HG03025 (cell line): ENCODE measurements at regions not wholly inside any gene's neighbourhood (a gene's known extent, or its start where the extent isn't known, plus 50 kb on each side); places are given as distances from the start of the nearest gene placed in this dataset.
"Not testable (repeated sequence)": the region's sequence is repeated elsewhere in the genome, so short reads cannot be mapped to it uniquely, and the experiment has no call there.

Experiments used
- ATAC-seq: cut with Tn5 transposase; IDR thresholded peaks from one replicate; pipeline ENCODE4 v1.9.1; 2021; ENCODE audit warnings: mild to moderate bottlenecking, moderate library complexity; ENCODE audit not compliant: unreplicated experiment, low FRiP score

DNA sequence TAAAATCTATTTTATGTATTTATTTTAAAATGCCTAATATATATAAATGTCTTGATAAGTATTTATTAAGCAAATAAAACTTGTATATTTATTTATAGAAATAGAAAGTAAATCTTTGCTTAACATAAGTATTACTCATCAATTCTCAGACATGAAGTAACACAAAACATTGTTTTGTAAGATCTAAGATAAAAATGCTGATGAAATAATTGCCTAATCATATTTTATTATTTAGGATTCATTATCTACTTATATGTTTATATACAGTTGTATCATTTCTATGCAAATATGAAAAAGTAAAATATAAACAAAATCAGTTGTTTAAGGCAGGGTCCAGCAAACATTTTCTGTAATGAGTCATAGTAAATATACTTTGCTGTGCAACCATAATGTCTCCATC, 507.8 kb upstream of the CNTN5 start:
- ATAC-seq = no peak

DNA sequence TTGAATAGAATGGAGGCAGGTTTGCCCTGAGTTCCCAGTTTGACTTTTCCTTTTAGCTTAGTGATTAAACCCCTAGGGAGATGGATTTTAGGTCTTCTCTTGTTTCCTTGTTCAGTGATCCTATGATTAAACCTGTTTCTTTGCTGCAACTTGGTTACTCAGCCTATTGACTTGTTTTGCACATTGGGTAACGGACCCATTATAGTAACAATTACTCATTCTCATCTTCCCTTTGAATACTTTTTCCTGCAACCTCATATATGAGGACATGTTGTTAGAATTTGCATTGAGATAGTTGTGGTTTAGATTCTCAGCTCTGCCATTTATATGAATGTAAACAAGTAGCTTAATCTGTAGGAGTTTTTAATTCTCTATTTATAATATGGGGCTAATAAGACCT, 489.2 kb upstream of the CNTN5 start:
- ATAC-seq = no peak

DNA sequence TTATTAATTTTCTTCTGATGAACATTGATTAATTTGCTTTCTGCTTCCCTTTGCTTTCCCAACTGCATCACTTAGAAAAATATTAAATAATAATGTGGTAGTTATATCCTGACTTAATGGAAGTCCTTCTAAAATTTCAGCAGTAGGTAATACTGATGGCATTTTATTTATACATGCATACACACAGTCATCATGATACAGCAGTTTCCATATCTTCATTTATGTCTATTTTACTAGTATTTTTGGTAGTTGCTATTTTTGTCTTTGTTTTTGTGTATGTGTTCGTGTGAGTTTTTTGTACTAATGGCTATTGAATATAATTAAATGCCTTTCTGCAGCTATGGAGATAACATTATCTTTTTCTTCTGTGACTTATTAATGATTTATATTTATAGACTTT, 484.7 kb upstream of the CNTN5 start:
- ATAC-seq = no peak

DNA sequence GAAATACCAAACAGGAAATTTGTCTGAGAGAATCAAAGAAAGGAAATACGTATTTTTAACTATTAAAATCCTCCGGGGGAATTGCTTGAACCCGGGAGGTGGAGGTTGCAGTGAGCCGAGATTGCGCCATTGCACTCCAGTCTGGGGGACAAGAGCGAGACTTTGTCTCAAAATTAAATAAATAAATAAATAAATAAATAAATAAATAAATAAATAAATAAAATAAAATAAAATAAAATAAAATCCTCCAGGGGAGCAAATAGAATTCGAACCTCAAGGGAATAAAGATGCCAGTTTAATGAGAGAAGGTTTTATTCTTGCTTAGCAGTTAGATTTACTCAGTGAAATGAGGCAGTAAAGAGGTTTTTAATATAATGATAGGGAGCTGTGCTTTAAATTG, 482.4 kb upstream of the CNTN5 start:
- ATAC-seq = not testable (repeated sequence)

DNA sequence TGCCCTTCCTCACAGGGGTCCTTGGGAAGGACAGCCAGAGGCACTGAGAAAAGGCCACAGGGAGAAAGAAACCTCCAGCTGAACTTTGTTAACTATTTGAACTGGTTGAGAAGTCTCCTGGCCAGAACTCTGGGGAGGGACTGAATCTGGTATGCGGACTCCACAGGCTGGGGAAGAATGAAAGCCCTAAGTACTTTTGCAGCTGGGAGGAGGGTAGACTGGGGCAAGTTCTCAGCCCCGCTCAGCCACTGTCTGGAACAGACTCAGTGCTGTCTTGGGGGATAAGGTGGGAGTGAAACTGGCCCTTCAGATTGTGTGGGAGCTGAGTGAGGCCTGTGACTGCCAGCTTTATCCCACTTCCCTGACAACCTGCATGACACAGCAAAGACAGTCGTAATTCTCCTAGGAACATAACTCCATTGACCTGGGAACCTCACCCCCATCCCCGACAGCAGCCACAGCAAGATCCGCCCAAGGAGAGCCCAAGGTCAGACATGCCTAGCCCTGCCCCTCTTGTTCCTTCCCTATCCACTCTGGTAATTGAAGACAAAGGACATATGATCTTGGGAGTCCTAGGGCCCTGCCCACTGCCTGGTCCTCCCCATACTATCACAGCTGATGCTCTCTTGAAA, 475.1 kb upstream of the CNTN5 start:
- ATAC-seq = no peak

DNA sequence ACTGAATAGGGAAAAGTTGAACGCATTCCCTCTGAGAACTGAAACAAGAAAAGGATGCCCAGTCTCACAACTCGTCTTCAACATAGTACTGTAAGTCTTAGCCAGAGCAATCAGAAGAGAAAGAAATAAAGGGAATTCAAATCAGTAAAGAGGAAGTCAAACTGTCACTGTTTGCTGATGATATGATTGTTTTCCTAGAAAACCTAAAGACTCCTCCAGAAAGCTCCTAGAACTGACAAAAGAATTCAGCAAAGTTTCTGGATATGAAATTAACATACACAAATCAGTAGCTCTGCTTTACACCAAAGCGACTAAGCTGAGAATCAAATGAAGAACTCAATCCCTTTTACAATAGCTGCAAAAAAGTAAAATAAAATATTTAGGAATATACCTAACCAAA, 471.2 kb upstream of the CNTN5 start:
- no peak for ATAC-seq

DNA sequence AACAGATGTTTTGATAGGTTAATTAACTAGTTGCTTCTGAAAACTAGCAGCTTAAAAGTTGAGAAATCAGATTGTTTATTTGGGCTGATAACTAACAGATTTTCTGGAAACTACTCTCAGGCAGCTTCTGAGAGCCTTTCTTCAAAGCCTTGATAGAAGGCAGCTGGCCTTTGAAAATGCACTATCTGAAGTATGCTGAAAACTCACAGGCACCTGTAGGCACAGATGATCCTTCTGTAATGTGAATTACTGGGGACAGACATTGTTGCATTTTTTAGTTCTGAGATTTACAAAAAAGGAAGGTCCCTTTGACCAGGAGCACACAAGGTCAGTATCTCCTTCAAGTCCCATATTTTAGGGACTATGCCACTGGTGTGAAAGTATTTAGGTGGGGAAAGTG, 460.8 kb upstream of the CNTN5 start:
- no peak for ATAC-seq

DNA sequence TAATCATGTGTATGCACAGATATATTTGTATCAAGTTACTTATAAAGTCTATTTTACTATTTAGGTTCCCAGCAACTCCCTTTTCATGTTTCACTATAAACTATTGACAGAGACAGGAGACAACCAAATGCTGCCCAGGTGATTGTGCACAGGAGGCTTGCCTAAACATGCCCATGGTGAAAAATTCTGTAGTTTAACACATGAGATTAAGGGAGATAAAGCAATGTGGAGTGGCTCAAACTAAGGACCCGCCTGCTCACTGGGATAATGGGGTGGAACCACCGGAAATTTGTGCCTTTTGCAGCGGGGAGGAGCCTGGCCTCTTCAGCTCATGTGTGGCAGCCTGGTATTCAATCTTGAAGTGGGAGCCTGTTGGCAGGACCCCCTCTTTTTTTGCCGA, 459.5 kb upstream of the CNTN5 start:
- ATAC-seq = no peak

DNA sequence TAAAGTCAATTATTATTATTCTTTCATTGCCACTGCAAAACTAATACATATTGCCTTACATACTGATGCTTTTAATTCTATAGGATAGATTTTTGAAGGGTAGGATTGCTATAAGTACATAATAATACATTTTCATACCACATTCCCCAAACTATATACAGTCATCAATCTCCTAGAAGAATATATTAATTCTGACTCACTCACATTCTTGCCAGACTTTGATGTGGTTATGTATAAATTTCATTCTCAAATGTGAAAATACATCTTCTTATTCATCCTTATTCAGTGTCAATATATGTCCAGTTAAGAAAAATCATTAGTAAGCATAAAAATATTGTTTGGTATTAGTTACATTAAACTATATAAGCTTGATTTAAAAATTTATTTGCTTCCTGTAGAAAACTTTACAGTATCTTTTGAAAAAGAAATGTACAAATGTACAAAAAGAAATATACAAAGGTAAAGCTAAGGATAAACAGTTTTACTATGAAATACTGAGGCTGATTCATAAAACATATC, 458.8 kb upstream of the CNTN5 start:
- ATAC-seq = no peak

DNA sequence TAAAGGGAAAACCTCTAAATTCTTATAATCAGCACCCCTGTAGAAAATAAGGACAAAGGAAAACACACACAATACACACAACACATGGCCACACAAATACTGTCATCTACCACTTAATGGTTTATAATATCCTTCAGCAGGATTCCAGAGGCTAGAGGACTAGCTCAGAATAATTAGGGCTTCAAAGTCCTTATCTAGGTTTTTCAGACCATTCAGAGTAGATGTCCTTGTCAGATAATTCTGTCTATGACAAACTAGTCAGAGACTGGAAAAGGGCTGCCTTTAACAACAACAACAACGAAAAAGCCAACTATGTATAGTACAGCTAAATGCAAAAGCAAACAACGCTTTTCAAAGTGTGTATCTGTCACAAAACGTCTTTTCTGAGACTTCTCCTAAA, 456.5 kb upstream of the CNTN5 start:
- ATAC-seq = no peak

DNA sequence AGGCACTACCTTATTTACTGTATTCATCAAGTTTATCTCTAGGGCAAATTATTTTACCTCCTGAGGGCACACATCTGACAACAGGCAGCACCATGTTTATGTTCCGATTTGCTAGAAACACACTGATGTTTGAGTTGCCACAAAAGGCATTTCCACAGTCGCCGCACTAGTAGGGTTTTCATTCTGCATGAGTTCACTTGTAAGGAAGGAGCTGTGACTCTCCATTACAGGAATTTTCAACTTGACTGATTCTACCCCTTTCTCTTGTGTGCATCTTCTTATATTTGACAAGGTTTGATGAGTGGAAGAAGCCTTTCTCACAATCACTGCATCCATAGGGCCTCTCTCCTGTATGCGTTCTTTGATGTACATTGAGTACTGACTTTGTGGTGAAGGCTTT, 455.9 kb upstream of the CNTN5 start:
- no peak for ATAC-seq

DNA sequence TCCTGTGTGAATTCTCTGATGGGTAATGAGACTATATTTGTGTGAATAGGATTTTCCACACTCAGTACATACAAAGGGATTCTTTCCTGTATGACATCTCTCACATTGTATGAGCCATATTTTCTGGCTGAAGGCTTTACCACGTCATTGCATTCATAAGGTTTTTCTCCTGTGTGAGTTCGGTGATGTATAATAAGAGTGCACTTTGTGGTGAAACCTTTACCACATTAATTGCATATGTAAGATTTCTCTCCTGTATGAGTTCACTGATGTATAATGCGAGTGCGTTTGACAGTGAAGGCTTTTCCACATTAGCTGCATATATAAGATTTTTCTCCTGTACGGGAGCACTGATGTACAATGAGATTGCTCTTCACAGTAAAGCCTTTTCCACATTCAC, 455.4 kb upstream of the CNTN5 start:
- ATAC-seq = no peak

DNA sequence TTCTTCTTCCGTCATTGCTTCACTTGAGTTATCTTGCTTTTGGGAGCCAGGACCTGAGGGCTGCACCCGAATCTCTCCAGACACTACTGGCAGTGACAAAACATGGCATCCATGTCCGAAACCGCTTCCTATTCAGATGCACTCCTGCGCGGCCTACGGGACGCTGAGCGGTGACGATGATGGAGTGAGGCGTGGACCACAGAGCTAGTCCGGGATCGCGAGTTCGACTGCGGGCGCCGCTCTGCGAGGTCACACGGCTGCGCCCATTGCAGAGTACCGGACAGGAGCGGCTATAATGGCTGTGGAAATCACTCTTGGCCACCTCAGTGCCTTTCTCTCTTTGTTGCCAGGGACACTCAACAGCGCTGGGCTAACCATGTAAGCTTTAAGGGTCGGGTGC, 453.8 kb upstream of the CNTN5 start:
- no peak for ATAC-seq

DNA sequence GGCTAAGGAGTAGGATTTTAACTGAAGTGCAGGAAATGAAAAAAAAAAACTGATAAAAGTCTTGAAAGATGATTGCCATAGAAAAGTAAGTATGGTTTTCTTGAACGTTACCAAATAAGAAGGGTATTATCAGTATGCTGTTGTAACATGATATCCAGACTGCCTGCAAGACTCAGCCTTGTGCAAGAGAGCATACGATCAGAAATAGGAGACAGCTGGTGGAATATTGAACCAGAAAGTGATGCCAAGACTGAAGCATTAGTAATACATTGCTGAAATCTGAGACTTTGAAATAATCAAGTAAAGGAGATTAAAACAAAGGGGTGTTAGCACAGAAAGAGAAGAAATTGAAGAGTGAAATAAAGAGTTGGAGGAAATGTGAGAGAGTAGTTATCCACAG, 452.7 kb upstream of the CNTN5 start:
- ATAC-seq = no peak

DNA sequence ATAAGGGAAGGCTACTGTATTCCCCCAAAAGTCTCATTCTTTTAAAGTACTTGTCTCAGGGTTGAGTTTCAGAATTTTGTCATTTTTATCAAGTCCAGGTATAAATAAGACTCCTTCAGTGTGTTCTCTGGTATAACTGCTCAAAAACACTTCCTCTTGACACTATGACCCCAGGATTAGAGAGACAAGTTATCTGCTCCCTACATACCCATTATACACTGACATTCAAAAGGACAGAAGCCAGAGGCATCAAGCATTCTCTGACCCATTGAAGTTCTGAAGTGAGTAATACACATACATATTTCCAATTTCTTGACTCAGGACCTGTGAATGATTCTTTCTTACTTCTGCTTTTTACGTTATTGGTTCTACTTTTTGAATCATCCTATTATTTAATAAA, 447.8 kb upstream of the CNTN5 start:
- ATAC-seq = no peak

DNA sequence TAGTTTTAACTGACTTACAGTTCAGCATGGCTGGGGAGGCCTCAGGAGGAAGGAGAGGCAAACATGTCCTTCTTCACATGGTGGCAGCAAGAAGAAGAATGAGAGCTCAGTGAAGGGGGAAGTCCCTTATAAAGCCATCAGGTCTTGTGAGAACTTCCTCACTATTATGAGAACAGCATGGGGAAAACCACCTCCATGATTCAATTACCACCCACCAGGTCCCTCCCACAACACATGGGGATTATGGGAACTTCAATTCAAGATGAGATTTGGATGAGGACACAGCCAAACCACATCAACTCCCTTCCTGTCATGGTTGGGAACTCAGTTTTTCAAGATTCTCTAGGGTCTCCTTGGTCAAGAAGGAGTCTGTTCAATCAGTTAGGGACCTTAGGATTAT, 432.9 kb upstream of the CNTN5 start:
- ATAC-seq = no peak

DNA sequence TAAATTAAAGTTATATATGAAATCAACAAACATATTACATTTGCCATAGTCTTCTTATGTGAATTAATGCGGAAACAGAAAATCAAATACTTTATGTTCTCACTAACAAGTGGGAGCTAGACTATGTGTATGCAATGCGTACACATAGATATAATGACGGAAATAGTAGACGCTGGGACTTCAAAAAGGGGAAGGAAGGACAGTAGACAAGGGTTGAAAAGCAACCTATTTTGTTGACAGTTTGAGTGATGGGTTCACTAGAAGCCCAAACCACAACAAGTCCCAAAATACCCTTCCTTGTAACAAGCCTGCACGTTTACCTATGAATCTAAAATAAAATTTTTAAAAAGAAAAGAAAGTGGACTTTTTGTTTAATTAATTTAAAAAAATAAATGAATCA, 430.8 kb upstream of the CNTN5 start:
- ATAC-seq = no peak

DNA sequence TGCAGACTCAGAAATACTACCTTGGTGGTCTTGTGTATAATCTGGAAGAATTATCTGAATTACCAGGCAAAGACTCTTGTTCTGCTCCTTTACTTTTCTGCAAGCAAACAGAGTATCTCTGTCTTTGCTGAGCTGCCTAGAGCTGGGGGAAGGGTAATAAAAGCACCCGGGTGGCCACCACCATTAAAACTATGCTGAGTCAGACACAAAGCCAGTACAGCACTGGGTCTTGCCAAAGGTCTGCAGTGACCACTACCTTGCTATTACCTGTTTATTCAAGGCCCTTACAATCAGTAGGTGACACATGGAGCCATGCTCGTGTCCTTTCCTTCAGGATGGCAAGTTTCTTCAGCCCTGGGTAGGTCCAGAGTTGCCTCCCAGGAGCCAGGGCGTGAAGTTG, 420.6 kb upstream of the CNTN5 start:
- no peak for ATAC-seq

DNA sequence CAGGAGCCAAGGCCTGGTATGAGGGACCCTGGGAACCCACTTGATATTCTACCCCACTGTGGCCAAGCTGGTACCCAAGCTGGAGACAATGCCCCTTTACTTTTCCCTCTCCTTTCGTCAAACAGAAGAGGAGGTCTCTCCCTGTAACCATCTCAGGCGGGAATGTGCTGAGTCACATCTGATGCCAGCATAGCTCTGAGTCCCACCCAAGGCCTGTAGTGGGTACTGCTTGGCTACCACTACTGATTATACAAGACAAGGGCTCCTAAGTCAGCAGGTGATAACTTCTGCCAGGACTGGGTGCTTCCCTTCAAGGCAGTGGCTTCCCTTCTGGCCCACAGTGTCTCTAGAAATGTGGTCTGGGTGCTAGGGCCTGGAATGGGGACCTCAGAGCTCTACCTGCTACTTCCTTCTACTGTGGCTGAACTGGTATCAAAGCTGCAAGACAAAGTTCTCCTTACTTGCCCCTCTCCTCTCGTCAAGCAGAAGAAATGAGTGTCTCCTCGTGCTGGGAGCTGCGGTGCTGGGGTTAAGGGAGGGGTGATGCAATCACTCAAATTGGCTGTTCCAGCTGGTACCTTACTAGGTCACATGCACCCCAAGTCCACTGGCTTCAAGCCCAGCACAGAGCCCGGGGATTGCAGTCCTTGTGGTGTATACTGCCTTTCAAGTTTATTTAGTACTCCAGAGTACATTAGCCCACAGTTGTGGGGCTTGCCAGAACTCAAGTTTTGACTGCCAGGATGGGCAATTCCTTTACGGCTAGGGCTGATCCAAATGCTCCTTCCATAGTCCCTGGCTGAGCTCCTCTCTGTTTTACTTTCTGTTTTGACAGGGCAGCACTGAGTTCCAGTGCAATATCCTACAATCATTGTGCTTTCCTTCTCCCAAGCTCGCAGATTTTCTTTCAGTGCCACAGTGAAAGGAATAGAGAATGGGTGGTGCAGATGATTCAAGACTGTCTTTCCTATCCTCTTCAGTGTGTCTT, 419.7 kb upstream of the CNTN5 start:
- no peak for ATAC-seq

DNA sequence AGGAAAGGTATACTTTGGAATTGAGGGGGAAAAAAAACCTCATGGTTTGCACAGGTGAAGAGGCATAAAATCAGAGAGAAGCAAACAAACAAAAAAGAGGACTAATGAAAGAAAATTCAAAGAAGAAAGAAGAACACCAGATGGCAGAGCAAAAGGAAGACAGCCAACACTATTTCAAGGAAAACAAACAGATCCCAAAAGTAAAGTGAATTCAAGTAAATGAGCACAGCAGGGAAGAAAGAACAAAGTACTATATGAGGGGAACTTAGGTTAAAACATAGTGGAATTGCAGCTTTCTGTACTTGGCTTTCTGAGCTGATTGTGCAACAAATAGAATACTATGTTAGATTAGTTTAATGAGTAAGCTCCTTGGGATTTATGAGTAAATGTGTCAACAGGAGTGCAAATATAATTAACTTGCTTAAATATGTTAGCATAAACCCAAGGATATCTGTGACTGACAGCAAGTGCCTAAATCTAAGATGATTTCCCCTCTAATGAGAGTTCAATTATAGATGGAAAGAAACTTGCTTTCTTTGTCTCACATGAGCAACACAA, 404.6 kb upstream of the CNTN5 start:
- no peak for ATAC-seq

DNA sequence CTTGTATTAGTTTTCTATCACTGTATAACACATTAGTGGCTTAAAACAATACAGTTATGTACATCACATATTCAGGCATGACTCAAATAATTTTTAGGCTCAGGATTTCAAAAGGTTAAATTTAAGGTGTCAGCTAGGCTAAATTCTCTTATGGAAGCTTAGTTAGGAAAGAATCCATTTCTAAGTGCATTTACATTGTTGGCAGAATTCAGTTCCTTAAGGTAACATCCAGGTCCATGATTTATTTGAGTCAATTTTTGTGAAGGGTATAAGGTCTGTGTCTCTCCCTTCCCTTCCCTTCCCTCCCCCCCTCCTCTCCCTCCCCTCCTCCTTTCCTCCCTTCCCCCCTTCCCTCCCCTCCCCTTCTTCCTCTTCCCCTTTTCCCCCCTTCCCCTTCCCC, 399.0 kb upstream of the CNTN5 start:
- ATAC-seq = no peak

DNA sequence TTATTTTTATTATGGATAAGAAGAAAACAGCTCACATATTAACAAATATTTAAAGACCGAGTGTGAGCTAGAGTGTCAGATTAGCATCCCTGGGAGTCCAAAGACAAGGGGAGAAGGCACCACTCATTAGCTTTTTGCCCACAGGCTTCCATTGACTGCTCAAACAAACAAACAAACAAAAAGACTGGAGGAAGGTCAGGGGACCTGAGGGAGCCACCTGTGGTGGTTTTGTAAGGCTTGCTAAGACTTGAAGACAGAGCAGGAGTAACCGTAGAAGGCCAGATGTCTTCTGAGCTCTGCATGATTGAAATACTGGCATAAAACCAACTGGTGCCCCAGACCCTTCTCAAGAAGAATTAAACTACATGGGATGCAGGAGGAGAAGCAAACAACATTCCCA, 395.2 kb upstream of the CNTN5 start:
- ATAC-seq = no peak
